HCT116 (cell line): ENCODE measurements at regions not wholly inside any gene's neighbourhood (a gene's known extent, or its start where the extent isn't known, plus 50 kb on each side); places are given as distances from the start of the nearest gene placed in this dataset.

Experiments used
- ATAC-seq: fragments of 200-7000 bp; cut with Tn5 transposase; 2 replicates; pipeline ENCODE4 v1.9.1; 2020; ENCODE audit warnings: mild to moderate bottlenecking, moderate library complexity
- BruUV-seq: library from RNA; stranded (reverse); fragments of 400-500 nt; replicated peaks from 2 replicates; lab custom pipeline; 2021; lab: Mats Ljungman, UMichigan
- CTCF ChIA-PET: fragments of 300-600 bp; sonication (Branson Sonifier 250); formaldehyde crosslinking; loops from one replicate; lab custom pipeline; 2021; ENCODE audit warnings: antibody characterized with exemption; lab: Charles Lee
- POLR2A ChIA-PET: fragments of 300-600, 350-600 bp; sonication (Branson Sonifier 250); formaldehyde crosslinking; loops from one replicate; lab custom pipeline; 2021; ENCODE audit warnings: antibody characterized with exemption; lab: Charles Lee
- RAD21 ChIA-PET, 2 experiments: fragments of 300-600 bp; sonication (Branson Sonifier 250); formaldehyde crosslinking; loops; one replicate each; lab custom pipeline; 2023; ENCODE audit warnings: low total read pairs in 2 of 2; ENCODE audit not compliant: uncharacterized antibody in 2 of 2, unreplicated experiment in 2 of 2, low non-redundant PET in 1 of 2; lab: Charles Lee
- DNase-seq: peaks from one replicate; pipeline ENCODE4 v3.0.0-alpha.2; 2010; ENCODE audit warnings: low read depth, low spot score
- H2AFZ ChIP-seq: fragments of 200-600 bp; shearing (Covaris generic), sonication (generic); 2 replicates; pipeline ENCODE4 v1.6.1; 2017; ENCODE audit warnings: low read depth, mixed run types, mixed read lengths, antibody characterized with exemption, low read length; ENCODE audit not compliant: poor library complexity, severe bottlenecking
- H3K27ac ChIP-seq: 2 replicates; pipeline ENCODE4 v1.5.1; 2012; ENCODE audit warnings: low read depth, low read length
- H3K27me3 ChIP-seq: fragments of 200-600 bp; sonication (generic); 2 replicates; pipeline ENCODE4 v1.6.1; 2016; ENCODE audit warnings: mixed run types, low read length, mixed read lengths; ENCODE audit not compliant: insufficient read depth
- H3K36me3 ChIP-seq, 2 experiments: fragments of 200-500 bp in 1 of 2; fragments of 200-600 bp in 1 of 2; sonication (Bioruptor generic) in 1 of 2; sonication (generic) in 1 of 2; 2 replicates each; pipeline versions ENCODE4 v1.5.1 to v1.6.1; 2014 to 2016; ENCODE audit warnings: low read length in 2 of 2, inconsistent platforms in 1 of 2, mixed read lengths in 1 of 2, mixed run types in 1 of 2; ENCODE audit not compliant: insufficient read depth in 2 of 2, control insufficient read depth in 1 of 2
- H3K4me1 ChIP-seq, 2 experiments: fragments of 200-600 bp in 1 of 2; sonication (generic) in 1 of 2; 2 replicates each; pipeline versions ENCODE4 v1.5.1 to v1.6.1; 2012 to 2017; ENCODE audit warnings: low read length in 2 of 2, inconsistent platforms in 1 of 2, mild to moderate bottlenecking in 1 of 2, mixed read lengths in 1 of 2, mixed run types in 1 of 2, moderate library complexity in 1 of 2; ENCODE audit not compliant: insufficient read depth in 2 of 2, control insufficient read depth in 1 of 2
- H3K4me2 ChIP-seq: fragments of 200-600 bp; sonication (generic); 2 replicates; pipeline ENCODE4 v1.6.1; 2017; ENCODE audit warnings: mixed run types, low read length, mixed read lengths
- H3K4me3 ChIP-seq, 2 experiments: fragments of 200-600 bp in 1 of 2; sonication (generic) in 1 of 2; replicated peaks in 1 of 2; 2 replicates each; pipeline ENCODE4 v1.5.1; 2011 to 2016; ENCODE audit warnings: low read length in 2 of 2, control low read depth in 1 of 2, low read depth in 1 of 2, mild to moderate bottlenecking in 1 of 2, mixed read lengths in 1 of 2, mixed run types in 1 of 2
- H3K79me2 ChIP-seq: fragments of 200-600 bp; sonication (generic); 2 replicates; pipeline ENCODE4 v1.6.1; 2017; ENCODE audit warnings: mild to moderate bottlenecking, mixed run types, low read length, moderate library complexity, mixed read lengths; ENCODE audit not compliant: insufficient read depth
- H3K9ac ChIP-seq: fragments of 200-600 bp; sonication (generic); 2 replicates; pipeline ENCODE4 v1.6.1; 2016; ENCODE audit warnings: low read length, mixed read lengths
- H3K9me2 ChIP-seq: fragments of 200-600 bp; sonication (generic), shearing (Covaris generic); 2 replicates; pipeline ENCODE4 v1.6.1; 2017; ENCODE audit warnings: mixed run types, mild to moderate bottlenecking, moderate library complexity; ENCODE audit not compliant: insufficient read depth
- H3K9me3 ChIP-seq, 2 experiments: fragments of 200-500 bp in 1 of 2; fragments of 200-600 bp in 1 of 2; sonication (Bioruptor generic) in 1 of 2; sonication (generic) in 1 of 2; 2 replicates each; pipeline ENCODE4 v1.6.1; 2014 to 2017; ENCODE audit warnings: low read length in 2 of 2, mixed read lengths in 2 of 2, inconsistent platforms in 1 of 2, low read depth in 1 of 2, mild to moderate bottlenecking in 1 of 2, mixed run types in 1 of 2, moderate library complexity in 1 of 2; ENCODE audit not compliant: control insufficient read depth in 1 of 2, insufficient read depth in 1 of 2
- H4K20me1 ChIP-seq: fragments of 200-600 bp; sonication (generic), shearing (Covaris generic); 2 replicates; pipeline ENCODE4 v1.6.1; 2017; ENCODE audit warnings: mixed run types, mild to moderate bottlenecking, moderate library complexity; ENCODE audit not compliant: insufficient read depth
- CBX3 ChIP-seq: IDR thresholded peaks from 2 replicates; pipeline ENCODE4 v1.6.1; 2012; ENCODE audit warnings: low read depth
- EGR1 ChIP-seq: IDR thresholded peaks from 2 replicates; pipeline ENCODE4 v1.6.1; 2012; ENCODE audit warnings: low read depth
- POLR2A ChIP-seq: IDR thresholded peaks from 2 replicates; pipeline ENCODE4 v1.7.0; 2011; ENCODE audit warnings: borderline replicate concordance; ENCODE audit not compliant: insufficient read depth, insufficient read length; ENCODE audit errors: extremely low read depth
- RAD21 ChIP-seq: IDR thresholded peaks from 2 replicates; pipeline ENCODE4 v1.6.1; 2012; ENCODE audit warnings: low read depth, mild to moderate bottlenecking
- SIN3A ChIP-seq: IDR thresholded peaks from 2 replicates; pipeline ENCODE4 v1.6.1; 2012; ENCODE audit warnings: low read depth
- SP1 ChIP-seq: IDR thresholded peaks from 2 replicates; pipeline ENCODE4 v1.6.1; 2012; ENCODE audit warnings: low read depth
- SRF ChIP-seq: IDR thresholded peaks from 2 replicates; pipeline ENCODE4 v1.6.1; 2012; ENCODE audit warnings: low read depth
- TCF7L2 ChIP-seq: IDR thresholded peaks from 2 replicates; pipeline ENCODE4 v1.7.0; 2011; ENCODE audit warnings: borderline replicate concordance, inconsistent platforms; ENCODE audit not compliant: insufficient read depth, insufficient read length; ENCODE audit errors: extremely low read depth
- YY1 ChIP-seq: IDR thresholded peaks from 2 replicates; pipeline ENCODE4 v1.6.1; 2011; ENCODE audit warnings: low read length, low read depth, moderate library complexity, mild to moderate bottlenecking; ENCODE audit not compliant: insufficient replicate concordance; ENCODE audit errors: extremely low read depth
- ZFX ChIP-seq: fragments of 450-650 bp; IDR thresholded peaks from 2 replicates; pipeline ENCODE4 v1.6.1; 2017
- ZNF274 ChIP-seq: fragments of 200-500 bp; sonication (Bioruptor generic); IDR thresholded peaks from 2 replicates; pipeline ENCODE4 v1.6.1; 2014; ENCODE audit warnings: mild to moderate bottlenecking, low read depth, low read length, inconsistent platforms
- intact Hi-C: fragments of 100-400 bp; cut with micrococcal nuclease; formaldehyde crosslinking; loops from 2 replicates; pipeline ENCODE4 v1.10.0; 2022
- TF ChIP-seq, protein P1 (sequence below): IDR thresholded peaks from 2 replicates; pipeline ENCODE4 v1.6.1; 2011; ENCODE audit warnings: mild to moderate bottlenecking, low read length, moderate library complexity; ENCODE audit not compliant: insufficient replicate concordance; ENCODE audit errors: extremely low read depth
- TF ChIP-seq, protein P2 (sequence below): IDR thresholded peaks from 2 replicates; pipeline ENCODE4 v1.6.1; 2012

DNA sequence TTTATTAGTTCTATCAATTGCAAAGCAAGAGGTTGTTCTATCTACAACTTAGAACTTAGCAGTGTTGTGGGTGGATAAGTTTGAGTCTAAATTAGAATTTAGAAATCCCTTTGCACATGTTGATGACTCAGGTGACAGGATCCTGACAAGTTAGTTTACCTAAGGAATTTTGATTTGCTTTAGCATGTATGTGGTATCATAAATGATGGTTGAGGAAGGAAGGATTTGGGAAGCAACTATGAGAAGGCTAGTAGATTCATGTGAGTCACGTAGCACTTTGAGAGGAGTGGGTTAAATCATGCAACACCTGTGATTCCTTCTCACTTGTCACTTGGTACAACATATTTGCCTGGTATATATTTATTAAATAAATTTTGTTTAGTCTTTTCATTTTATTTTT, 223.7 kb upstream of the USP25 start:
- POLR2A ChIA-PET = no interaction called here

More for the DNA sequence above, 223.7 kb upstream of the USP25 start:
- BruUV-seq = no TSS peak
- H3K27ac ChIP-seq = no peak overlapping the region
- no peak overlapping the region for H2AFZ ChIP-seq
- RAD21 ChIA-PET = no interaction called here
- H3K27me3 ChIP-seq = no peaks in the 10 kb centered on the region
- no peak overlapping the region for H3K4me2 ChIP-seq
- no peaks in the 10 kb centered on the region for H3K9me2 ChIP-seq
- CTCF ChIA-PET = no interaction called here
- no peak overlapping the region for H3K4me3 ChIP-seq
- H3K9ac ChIP-seq = no peak overlapping the region
- H3K9me3 ChIP-seq = 0 out of 4 replicates have a peak, but pooled peaks cover 0 to 3% of the 10 kb centered on the region in 2 experiments
- ATAC-seq = no peak
- H4K20me1 ChIP-seq = no peaks in the 10 kb centered on the region
- intact Hi-C loops = no loop called here
- TF ChIP-seq SIN3A = no peak
- no peak for TF ChIP-seq TCF7L2
- no peak for TF ChIP-seq ZFX
- TF ChIP-seq CBX3 = no peak
- no peak for TF ChIP-seq ZNF274
- TF ChIP-seq SRF = no peak
- no peak for TF ChIP-seq POLR2A
- TF ChIP-seq, protein P1, sequence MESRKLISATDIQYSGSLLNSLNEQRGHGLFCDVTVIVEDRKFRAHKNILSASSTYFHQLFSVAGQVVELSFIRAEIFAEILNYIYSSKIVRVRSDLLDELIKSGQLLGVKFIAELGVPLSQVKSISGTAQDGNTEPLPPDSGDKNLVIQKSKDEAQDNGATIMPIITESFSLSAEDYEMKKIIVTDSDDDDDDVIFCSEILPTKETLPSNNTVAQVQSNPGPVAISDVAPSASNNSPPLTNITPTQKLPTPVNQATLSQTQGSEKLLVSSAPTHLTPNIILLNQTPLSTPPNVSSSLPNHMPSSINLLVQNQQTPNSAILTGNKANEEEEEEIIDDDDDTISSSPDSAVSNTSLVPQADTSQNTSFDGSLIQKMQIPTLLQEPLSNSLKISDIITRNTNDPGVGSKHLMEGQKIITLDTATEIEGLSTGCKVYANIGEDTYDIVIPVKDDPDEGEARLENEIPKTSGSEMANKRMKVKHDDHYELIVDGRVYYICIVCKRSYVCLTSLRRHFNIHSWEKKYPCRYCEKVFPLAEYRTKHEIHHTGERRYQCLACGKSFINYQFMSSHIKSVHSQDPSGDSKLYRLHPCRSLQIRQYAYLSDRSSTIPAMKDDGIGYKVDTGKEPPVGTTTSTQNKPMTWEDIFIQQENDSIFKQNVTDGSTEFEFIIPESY = no peak
- no peak for TF ChIP-seq RAD21
- TF ChIP-seq SP1 = no peak
- no peak for TF ChIP-seq EGR1
- TF ChIP-seq, protein P2, sequence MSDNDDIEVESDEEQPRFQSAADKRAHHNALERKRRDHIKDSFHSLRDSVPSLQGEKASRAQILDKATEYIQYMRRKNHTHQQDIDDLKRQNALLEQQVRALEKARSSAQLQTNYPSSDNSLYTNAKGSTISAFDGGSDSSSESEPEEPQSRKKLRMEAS = no peak
- no peak for TF ChIP-seq YY1
- TF ChIP-seq, all 23 proteins: peak for 0
- no peaks in the 10 kb centered on the region for H3K36me3 ChIP-seq
- H3K4me1 ChIP-seq = no peaks in the 10 kb centered on the region
- H3K79me2 ChIP-seq = no peaks in the 10 kb centered on the region
- no peak for DNase-seq
